ENCODE measurements at regions not wholly inside any gene's neighbourhood (a gene's known extent, or its start where the extent isn't known, plus 50 kb on each side); places are given as distances from the start of the nearest gene placed in this dataset.
A peak's percentile ranks its signal among the peaks of the same experiment; 100 is the strongest.

DNA sequence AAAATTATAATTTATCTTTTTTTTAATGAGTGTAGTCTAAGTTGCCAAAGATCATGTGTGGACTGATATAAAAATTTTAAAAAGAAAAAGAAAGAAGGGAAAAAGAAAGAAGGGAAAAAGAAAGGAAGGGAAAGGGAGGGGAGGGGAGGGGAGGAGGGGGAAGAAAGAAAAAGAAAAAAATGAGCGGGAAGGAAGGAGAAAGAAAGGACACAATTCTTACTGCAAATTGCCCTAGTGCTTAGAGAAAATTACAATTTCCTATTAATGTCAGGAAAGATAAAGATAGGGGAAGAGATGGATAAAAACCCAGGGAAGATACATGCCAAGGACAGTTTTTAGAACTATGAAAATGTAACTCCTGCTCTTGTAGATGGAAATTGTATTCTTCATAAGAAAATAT lies 789.7 kb upstream of the GRAMD2B start:
- Histone ChIP-seq H3K9me2 (ENCODE audit: insufficient read depth, low read length) (no peaks in the 10 kb centered on the region), H3K27ac (ENCODE audit: low read depth, low read length, poor library complexity, severe bottlenecking) (no peak overlapping the region), H3K4me2 (ENCODE audit: low read length) (no peak overlapping the region), H4K20me1 (ENCODE audit: insufficient read depth, low read length) (no peaks in the 10 kb centered on the region), H3K9me3 (ENCODE audit: low read length) (no peaks in the 10 kb centered on the region), H3K4me1 (ENCODE audit: insufficient read depth, low read length, poor library complexity, severe bottlenecking) (peaks cover 12% of the 10 kb centered on the region), H3K36me3 (ENCODE audit: insufficient read depth, low read length) (no peaks in the 10 kb centered on the region), H2AFZ (ENCODE audit: low read length) (no peak overlapping the region), H3K4me3 (ENCODE audit: low read depth, low read length, poor library complexity, severe bottlenecking) (no peak overlapping the region), H3K79me2 (ENCODE audit: insufficient read depth, low read depth, low read length) (no peaks in the 10 kb centered on the region)
- BruUV-seq (replicated peaks) = no TSS peak
- ChIA-PET POLR2A (no interaction called here), CTCF (ENCODE audit: unreplicated experiment) (no interaction called here)
- no peak for TF ChIP-seq EZH2phosphoT487 (IDR thresholded peaks at IDR 0.05; ENCODE audit: borderline replicate concordance, low read depth, low read length)
- TF ChIP-seq, protein P1, sequence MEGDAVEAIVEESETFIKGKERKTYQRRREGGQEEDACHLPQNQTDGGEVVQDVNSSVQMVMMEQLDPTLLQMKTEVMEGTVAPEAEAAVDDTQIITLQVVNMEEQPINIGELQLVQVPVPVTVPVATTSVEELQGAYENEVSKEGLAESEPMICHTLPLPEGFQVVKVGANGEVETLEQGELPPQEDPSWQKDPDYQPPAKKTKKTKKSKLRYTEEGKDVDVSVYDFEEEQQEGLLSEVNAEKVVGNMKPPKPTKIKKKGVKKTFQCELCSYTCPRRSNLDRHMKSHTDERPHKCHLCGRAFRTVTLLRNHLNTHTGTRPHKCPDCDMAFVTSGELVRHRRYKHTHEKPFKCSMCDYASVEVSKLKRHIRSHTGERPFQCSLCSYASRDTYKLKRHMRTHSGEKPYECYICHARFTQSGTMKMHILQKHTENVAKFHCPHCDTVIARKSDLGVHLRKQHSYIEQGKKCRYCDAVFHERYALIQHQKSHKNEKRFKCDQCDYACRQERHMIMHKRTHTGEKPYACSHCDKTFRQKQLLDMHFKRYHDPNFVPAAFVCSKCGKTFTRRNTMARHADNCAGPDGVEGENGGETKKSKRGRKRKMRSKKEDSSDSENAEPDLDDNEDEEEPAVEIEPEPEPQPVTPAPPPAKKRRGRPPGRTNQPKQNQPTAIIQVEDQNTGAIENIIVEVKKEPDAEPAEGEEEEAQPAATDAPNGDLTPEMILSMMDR (conservative IDR thresholded peaks at IDR 0.05; ENCODE audit: low read length) = no peak
- DNase-seq (ENCODE audit: low spot score) = no peak
- intact Hi-C loops (cut with micrococcal nuclease; ENCODE audit: unreplicated experiment) = no loop called here

DNA sequence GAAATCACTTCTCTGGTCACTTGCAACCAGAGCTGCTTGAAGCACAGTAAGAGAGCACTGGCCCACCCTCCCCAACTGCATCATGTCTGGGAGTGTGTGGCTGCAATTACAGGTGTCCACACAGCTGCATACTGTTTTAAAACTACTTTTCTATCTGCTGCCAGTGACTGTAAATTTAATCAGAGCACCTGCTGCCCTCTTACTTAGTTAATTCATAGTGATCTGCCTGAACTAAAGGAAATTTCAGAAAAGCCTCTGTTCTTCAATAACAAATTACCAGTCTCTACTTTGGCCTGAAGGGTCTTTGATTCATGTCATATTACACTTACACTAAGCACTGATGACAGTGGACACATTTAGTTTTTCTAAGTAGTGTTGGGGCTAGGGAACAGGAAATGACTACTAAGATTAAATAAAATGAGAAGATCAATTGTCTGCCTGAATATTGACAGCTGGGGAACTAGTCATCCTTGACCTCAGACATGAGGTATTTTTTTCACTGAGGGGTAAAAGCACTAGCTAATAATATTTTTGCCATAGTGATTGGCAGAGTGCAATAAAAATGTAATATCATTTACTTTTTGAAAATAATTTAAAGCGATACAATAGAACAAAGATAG lies 788.9 kb upstream of the GRAMD2B start:
- H3K4me3 ChIP-seq (ENCODE audit: low read depth, low read length, poor library complexity, severe bottlenecking) = no peak overlapping the region
- no peaks in the 10 kb centered on the region for H4K20me1 ChIP-seq (ENCODE audit: insufficient read depth, low read length)
- peak; percentile 20 for DNase-seq (ENCODE audit: low spot score)
- 0 out of 2 replicates have a peak overlapping the region, but pooled peaks have one; percentile 23 for H2AFZ ChIP-seq (ENCODE audit: low read length)
- no peaks in the 10 kb centered on the region for H3K36me3 ChIP-seq (ENCODE audit: insufficient read depth, low read length)
- H3K9me3 ChIP-seq (ENCODE audit: low read length) = no peaks in the 10 kb centered on the region
- POLR2A ChIA-PET = no interaction called here
- CTCF ChIA-PET (ENCODE audit: unreplicated experiment) = no interaction called here
- peaks cover 12% of the 10 kb centered on the region for H3K4me1 ChIP-seq (ENCODE audit: insufficient read depth, low read length, poor library complexity, severe bottlenecking)
- peak overlapping the region; percentile 16 for H3K27ac ChIP-seq (ENCODE audit: low read depth, low read length, poor library complexity, severe bottlenecking)
- TF ChIP-seq, protein P1 (conservative IDR thresholded peaks at IDR 0.05; ENCODE audit: low read length) = no peak
- peak overlapping the region; percentile 13; the same call in 1 of the 2 replicates for H3K4me2 ChIP-seq (ENCODE audit: low read length)
- BruUV-seq (replicated peaks) = no TSS peak
- no peaks in the 10 kb centered on the region for H3K9me2 ChIP-seq (ENCODE audit: insufficient read depth, low read length)
- intact Hi-C loops (cut with micrococcal nuclease; ENCODE audit: unreplicated experiment) = no loop called here
- no peaks in the 10 kb centered on the region for H3K79me2 ChIP-seq (ENCODE audit: insufficient read depth, low read depth, low read length)

DNA sequence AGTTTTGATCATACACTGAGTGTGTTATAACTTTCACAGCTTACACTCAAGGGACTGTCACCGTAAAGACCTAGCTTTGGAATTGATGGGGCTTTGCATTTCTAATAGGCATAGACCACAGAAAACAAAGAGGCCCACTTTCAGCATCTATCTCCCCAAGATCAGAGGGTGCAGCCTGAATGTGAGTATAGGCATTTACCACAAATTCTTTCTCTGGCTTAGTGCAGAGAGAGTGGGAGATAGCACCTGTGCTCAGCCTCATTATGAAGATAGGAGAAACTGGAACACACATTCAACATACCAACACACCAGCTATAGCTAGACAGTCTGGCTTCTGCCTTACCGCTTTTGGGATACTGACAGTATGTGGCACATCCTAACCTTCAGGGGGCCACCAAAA lies 783.4 kb upstream of the GRAMD2B start:
- POLR2A ChIA-PET = no interaction called here
- H3K4me3 ChIP-seq (ENCODE audit: low read depth, low read length, poor library complexity, severe bottlenecking) = no peak overlapping the region
- no peaks in the 10 kb centered on the region for H4K20me1 ChIP-seq (ENCODE audit: insufficient read depth, low read length)
- intact Hi-C loops (cut with micrococcal nuclease; ENCODE audit: unreplicated experiment) = no loop called here
- no peaks in the 10 kb centered on the region for H3K9me2 ChIP-seq (ENCODE audit: insufficient read depth, low read length)
- no peak overlapping the region for H3K4me2 ChIP-seq (ENCODE audit: low read length)
- no peaks in the 10 kb centered on the region for H3K9me3 ChIP-seq (ENCODE audit: low read length)
- H3K36me3 ChIP-seq (ENCODE audit: insufficient read depth, low read length) = no peaks in the 10 kb centered on the region
- no peaks in the 10 kb centered on the region for H3K79me2 ChIP-seq (ENCODE audit: insufficient read depth, low read depth, low read length)
- BruUV-seq (replicated peaks) = no TSS peak
- no peak overlapping the region for H2AFZ ChIP-seq (ENCODE audit: low read length)
- CTCF ChIA-PET (ENCODE audit: unreplicated experiment) = no interaction called here
- DNase-seq (ENCODE audit: low spot score) = no peak
- no peak overlapping the region for H3K27ac ChIP-seq (ENCODE audit: low read depth, low read length, poor library complexity, severe bottlenecking)
- H3K4me1 ChIP-seq (ENCODE audit: insufficient read depth, low read length, poor library complexity, severe bottlenecking) = no peaks in the 10 kb centered on the region
- TF ChIP-seq EZH2phosphoT487 (IDR thresholded peaks at IDR 0.05; ENCODE audit: borderline replicate concordance, low read depth, low read length) = no peak
- TF ChIP-seq, protein P1 (conservative IDR thresholded peaks at IDR 0.05; ENCODE audit: low read length) = no peak
